H1 (cell line): ENCODE measurements at regions not wholly inside any gene's neighbourhood (a gene's known extent, or its start where the extent isn't known, plus 50 kb on each side); places are given as distances from the start of the nearest gene placed in this dataset.

ENCODE experiments used
- NRF1 ChIP-seq: IDR thresholded peaks from 2 replicates; pipeline ENCODE4 v1.6.1; 2011; ENCODE audit warnings: mild to moderate bottlenecking, low read depth, low read length, improper control_type of control experiment
- SP4 ChIP-seq: IDR thresholded peaks from 2 replicates; pipeline ENCODE4 v1.6.1; 2012; ENCODE audit warnings: low read length, inconsistent platforms

- TF ChIP-seq NRF1 (no peak), SP4 (no peak)
Observed at GRCh38 chr10:128632694-128633093, 506.5 kb upstream of the MKI67 start (continued).
